PC-3 (cell line): ENCODE measurements at regions not wholly inside any gene's neighbourhood (a gene's known extent, or its start where the extent isn't known, plus 50 kb on each side); places are given as distances from the start of the nearest gene placed in this dataset.

ENCODE experiments used
- ATAC-seq: fragments of 200-7000 bp; cut with Tn5 transposase; 2 replicates; pipeline ENCODE4 v1.9.1; 2020; ENCODE audit warnings: mild to moderate bottlenecking, moderate library complexity
- BruUV-seq: library from RNA; stranded (reverse); fragments of 400-500 nt; replicated peaks from 2 replicates; lab custom pipeline; 2021; lab: Mats Ljungman, UMichigan
- CTCF ChIA-PET: fragments of 300-600 bp; sonication (Branson Sonifier 250); formaldehyde crosslinking; loops from one replicate; lab custom pipeline; 2022; ENCODE audit warnings: antibody characterized with exemption; lab: Charles Lee
- POLR2A ChIA-PET: fragments of 300-600 bp; sonication (Branson Sonifier 250); formaldehyde crosslinking; loops from one replicate; lab custom pipeline; 2022; ENCODE audit warnings: antibody characterized with exemption; ENCODE audit not compliant: unreplicated experiment; lab: Charles Lee
- DNase-seq: peaks from one replicate; pipeline ENCODE4 v3.0.0-alpha.2; 2015
- H2AFZ ChIP-seq: fragments of 300-600 bp; sonication (generic); 2 replicates; pipeline ENCODE4 v1.6.0; 2016; ENCODE audit warnings: antibody characterized with exemption, low read length
- H3F3A ChIP-seq: fragments of 300-600 bp; sonication (generic); one replicate; pipeline ENCODE4 v1.6.0; 2017; ENCODE audit warnings: antibody characterized with exemption, low read length, control low read depth, mild to moderate bottlenecking; ENCODE audit not compliant: unreplicated experiment
- H3K27ac ChIP-seq: fragments of 300-600 bp; sonication (generic); 2 replicates; pipeline ENCODE4 v1.5.1; 2016; ENCODE audit warnings: mild to moderate bottlenecking, low read length
- H3K27me3 ChIP-seq: fragments of 300-600 bp; sonication (generic); 2 replicates; pipeline ENCODE4 v1.6.1; 2016; ENCODE audit warnings: low read length, mixed read lengths
- H3K36me3 ChIP-seq: fragments of 300-600 bp; sonication (generic); 2 replicates; pipeline ENCODE4 v1.6.1; 2016; ENCODE audit warnings: low read depth, mixed run types, low read length, mixed read lengths
- H3K4me1 ChIP-seq: fragments of 300-600 bp; sonication (generic); 2 replicates; pipeline ENCODE4 v1.5.1; 2016; ENCODE audit warnings: low read length; ENCODE audit not compliant: insufficient read depth
- H3K4me2 ChIP-seq: fragments of 300-600 bp; sonication (generic); 2 replicates; pipeline ENCODE4 v1.6.0; 2016; ENCODE audit warnings: low read length
- H3K4me3 ChIP-seq: fragments of 300-600 bp; sonication (generic); 2 replicates; pipeline ENCODE4 v1.5.1; 2016; ENCODE audit warnings: mild to moderate bottlenecking, low read length, mixed read lengths
- H3K79me2 ChIP-seq: fragments of 300-600 bp; sonication (generic); 2 replicates; pipeline ENCODE4 v1.6.1; 2017; ENCODE audit warnings: low read length, mixed read lengths
- H3K9ac ChIP-seq: fragments of 300-600 bp; sonication (generic); 2 replicates; pipeline ENCODE4 v1.6.0; 2016; ENCODE audit warnings: mild to moderate bottlenecking, low read length
- H3K9me2 ChIP-seq: fragments of 300-600 bp; sonication (generic); replicated peaks from 2 replicates; pipeline ENCODE4 v1.6.1; 2016; ENCODE audit warnings: mixed run types, low read length, mixed read lengths
- H3K9me3 ChIP-seq: fragments of 300-600 bp; sonication (generic); 2 replicates; pipeline ENCODE4 v1.6.1; 2016; ENCODE audit warnings: low read length, mixed read lengths
- H4K20me1 ChIP-seq: fragments of 300-600 bp; sonication (generic); 2 replicates; pipeline ENCODE4 v1.6.1; 2016; ENCODE audit warnings: low read length, mixed read lengths
- CTCF ChIP-seq: fragments of 300-600 bp; sonication (generic); conservative IDR thresholded peaks from 2 replicates; pipeline ENCODE4 v1.5.1; 2017; ENCODE audit warnings: antibody characterized with exemption, low read depth, mild to moderate bottlenecking, low read length
- EZH2 ChIP-seq: fragments of 300-600 bp; sonication (generic); IDR thresholded peaks from one replicate; pipeline ENCODE4 v1.6.1; 2017; ENCODE audit warnings: antibody characterized with exemption, mild to moderate bottlenecking, low read length; ENCODE audit not compliant: unreplicated experiment
- EZH2phosphoT487 ChIP-seq: fragments of 300-600 bp; sonication (generic); IDR thresholded peaks from 2 replicates; pipeline ENCODE4 v1.6.1; 2018; ENCODE audit warnings: mild to moderate bottlenecking, antibody characterized with exemption, low read length, borderline replicate concordance
- intact Hi-C: fragments of 100-400 bp; cut with micrococcal nuclease; formaldehyde crosslinking; loops from 2 replicates; pipeline ENCODE4 v1.9.0; 2023

- CTCF ChIA-PET: no interaction called here
- no peaks in the 10 kb centered on the region for H3K4me1 ChIP-seq
Measured at GRCh38 chr10:85226596-85226995, 898.2 kb downstream of the CCSER2 start.

GRCh38 chr10:85228726-85229125 lies 900.3 kb downstream of the CCSER2 start:
- Histone ChIP-seq H3K27ac (no peak overlapping the region), H4K20me1 (no peaks in the 10 kb centered on the region), H3K9me2 (no peaks in the 10 kb centered on the region), H3K79me2 (no peaks in the 10 kb centered on the region), H3K4me1 (no peaks in the 10 kb centered on the region), H2AFZ (no peak overlapping the region), H3K9me3 (no peaks in the 10 kb centered on the region), H3K9ac (no peak overlapping the region), H3K4me3 (no peak overlapping the region), H3K4me2 (no peak overlapping the region), H3F3A (no peaks in the 10 kb centered on the region), H3K36me3 (no peaks in the 10 kb centered on the region), H3K27me3 (no peaks in the 10 kb centered on the region)
- ChIA-PET CTCF (no interaction called here), POLR2A (no interaction called here)
- BruUV-seq: no TSS peak
- intact Hi-C loops: no loop called here
- no peak for ATAC-seq
- DNase-seq: no peak
- no peak for TF ChIP-seq EZH2
- TF ChIP-seq EZH2phosphoT487: no peak
- TF ChIP-seq CTCF: no peak

More at GRCh38 chr10:85226596-85226995, 898.2 kb downstream of the CCSER2 start:
- no peaks in the 10 kb centered on the region for H3F3A ChIP-seq
- no peaks in the 10 kb centered on the region for H3K79me2 ChIP-seq
- ATAC-seq (no peak), DNase-seq (no peak)
- intact Hi-C loops: no loop called here
- no TSS peak for BruUV-seq
- no peaks in the 10 kb centered on the region for H3K36me3 ChIP-seq
- no peaks in the 10 kb centered on the region for H3K9me2 ChIP-seq
- H3K4me3 ChIP-seq: no peak overlapping the region
- TF ChIP-seq EZH2phosphoT487: no peak
- TF ChIP-seq EZH2: no peak
- no peak for TF ChIP-seq CTCF
- H3K9me3 ChIP-seq: no peaks in the 10 kb centered on the region
- H3K27ac ChIP-seq: no peak overlapping the region
- H2AFZ ChIP-seq: no peak overlapping the region
- H4K20me1 ChIP-seq: no peaks in the 10 kb centered on the region
- H3K9ac ChIP-seq: no peak overlapping the region
- POLR2A ChIA-PET: no interaction called here
- H3K27me3 ChIP-seq: no peaks in the 10 kb centered on the region
- H3K4me2 ChIP-seq: no peak overlapping the region

- intact Hi-C loops: no loop called here
- Histone ChIP-seq H3K36me3 (no peaks in the 10 kb centered on the region), H3K9me3 (no peaks in the 10 kb centered on the region), H3K9ac (no peak overlapping the region), H3K27me3 (no peaks in the 10 kb centered on the region), H3F3A (no peaks in the 10 kb centered on the region), H3K79me2 (no peaks in the 10 kb centered on the region), H2AFZ (no peak overlapping the region), H3K4me2 (no peak overlapping the region), H4K20me1 (no peaks in the 10 kb centered on the region), H3K4me1 (no peaks in the 10 kb centered on the region), H3K4me3 (no peak overlapping the region), H3K9me2 (no peaks in the 10 kb centered on the region), H3K27ac (no peak overlapping the region)
- BruUV-seq: no TSS peak
- ATAC-seq: no peak
- TF ChIP-seq EZH2phosphoT487 (no peak), EZH2 (no peak), CTCF (no peak)
- no peak for DNase-seq
- ChIA-PET CTCF (no interaction called here), POLR2A (no interaction called here)
Measured at GRCh38 chr10:85231534-85232270, 903.3 kb downstream of the CCSER2 start.
